Right ventricle myocardium inferior (tissue), 1 donor: ENCODE measurements at regions not wholly inside any gene's neighbourhood (a gene's known extent, or its start where the extent isn't known, plus 50 kb on each side); places are given as distances from the start of the nearest gene placed in this dataset.

Experiments
- ATAC-seq: fragments of 200-7000 bp; cut with Tn5 transposase; one replicate; pipeline ENCODE4 v1.9.1; 2020; ENCODE audit warnings: mild to moderate bottlenecking, moderate library complexity
- DNase-seq: peaks from one replicate; pipeline ENCODE4 v3.0.0; 2021; ENCODE audit errors: missing footprints
- intact Hi-C: fragments of 100-400 bp; cut with DNase I; formaldehyde crosslinking; loops from one replicate; pipeline ENCODE4 v1.11.0; 2022
- donor health status: DM: no; HTN: yes; CAD: no; lungs with severe emphysema.

GRCh38 chr5:74183041-74183440 lies 457.5 kb downstream of the ENC1 start:
- ATAC-seq (no peak), DNase-seq (no peak)
- intact Hi-C loops: no loop called here

- no peak for DNase-seq
- ATAC-seq: no peak
- intact Hi-C loops: no loop called here
Observed at GRCh38 chr5:74182603-74183002, 457.9 kb downstream of the ENC1 start.

- no peak for ATAC-seq
- no peak for DNase-seq
- intact Hi-C loops: no loop called here
Observed at GRCh38 chr5:74179701-74180100, 460.8 kb downstream of the ENC1 start.

- intact Hi-C loops: no loop called here
- ATAC-seq (peak; percentile 54), DNase-seq (no peak)
Observed at GRCh38 chr5:74179179-74179578, 461.3 kb downstream of the ENC1 start.

- intact Hi-C loops: no loop called here
- no peak for ATAC-seq
- no peak for DNase-seq
Observed at GRCh38 chr5:74177961-74178360, 462.6 kb downstream of the ENC1 start.

- intact Hi-C loops: no loop called here
- ATAC-seq (no peak), DNase-seq (no peak)
Observed at GRCh38 chr5:74174366-74174765, 466.2 kb downstream of the ENC1 start.

- intact Hi-C loops: no loop called here
- ATAC-seq (no peak), DNase-seq (no peak)
Observed at GRCh38 chr5:74173665-74174064, 466.9 kb downstream of the ENC1 start.

- DNase-seq: no peak
- intact Hi-C loops: no loop called here
- no peak for ATAC-seq
Observed at GRCh38 chr5:74173241-74173640, 467.3 kb downstream of the ENC1 start.

GRCh38 chr5:74169701-74170100 lies 470.8 kb downstream of the ENC1 start:
- intact Hi-C loops: loop anchor here (10.0 kb wide), 1 partner anchor 475 kb away; the partner anchor contains the start of gene ENC1
- DNase-seq (no peak), ATAC-seq (no peak)

GRCh38 chr5:74167930-74168315 lies 472.6 kb downstream of the ENC1 start:
- DNase-seq (no peak), ATAC-seq (no peak)
- intact Hi-C loops: loop anchor here (10.0 kb wide), 1 partner anchor 477 kb away; the partner anchor contains the start of gene ENC1

- intact Hi-C loops: loop anchor here (10.0 kb wide), 1 partner anchor 477 kb away; the partner anchor contains the start of gene ENC1
- no peak for ATAC-seq
Observed at GRCh38 chr5:74167206-74167929, 473.2 kb downstream of the ENC1 start.

GRCh38 chr5:74166064-74166463 lies 474.5 kb downstream of the ENC1 start:
- intact Hi-C loops: loop anchor here (10.0 kb wide), 1 partner anchor 479 kb away; the partner anchor contains the start of gene ENC1
- DNase-seq: no peak
- no peak for ATAC-seq

More at GRCh38 chr5:74167206-74167929, 473.2 kb downstream of the ENC1 start:
- no peak for DNase-seq

- ATAC-seq (peak; percentile 84), DNase-seq (no peak)
- intact Hi-C loops: loop anchor here (10.0 kb wide), 1 partner anchor 480 kb away; the partner anchor contains the start of gene ENC1
Observed at GRCh38 chr5:74164725-74165235, 475.7 kb downstream of the ENC1 start.

GRCh38 chr5:74162524-74162923 lies 478.0 kb downstream of the ENC1 start:
- no peak for ATAC-seq
- DNase-seq: no peak
- intact Hi-C loops: loop anchor here (10.0 kb wide), 1 partner anchor 482 kb away; the partner anchor contains the start of gene ENC1

- ATAC-seq: no peak
- DNase-seq: no peak
- intact Hi-C loops: loop anchor here (10.0 kb wide), 1 partner anchor 484 kb away; the partner anchor contains the start of gene ENC1
Observed at GRCh38 chr5:74161170-74161569, 479.4 kb downstream of the ENC1 start.

- ATAC-seq (no peak), DNase-seq (no peak)
- intact Hi-C loops: no loop called here
Observed at GRCh38 chr5:74156728-74157383, 483.7 kb downstream of the ENC1 start.

- intact Hi-C loops: no loop called here
- DNase-seq (no peak), ATAC-seq (no peak)
Observed at GRCh38 chr5:74155501-74155900, 485.0 kb downstream of the ENC1 start.

GRCh38 chr5:74154526-74154925 lies 486.0 kb downstream of the ENC1 start:
- ATAC-seq (no peak), DNase-seq (no peak)
- intact Hi-C loops: no loop called here

- ATAC-seq (no peak), DNase-seq (no peak)
- intact Hi-C loops: no loop called here
Observed at GRCh38 chr5:74153255-74153790, 487.2 kb downstream of the ENC1 start.
